Fibroblast of lung (primary cell): ENCODE measurements at regions not wholly inside any gene's neighbourhood (a gene's known extent, or its start where the extent isn't known, plus 50 kb on each side); places are given as distances from the start of the nearest gene placed in this dataset.

Experiments
- DNase-seq, 2 donors: peaks; one replicate each; pipeline versions ENCODE4 v3.0.0 to v3.0.0-alpha.2; 2010; ENCODE audit warnings: low read depth in 2 of 2
- H2AFZ ChIP-seq: 2 replicates; pipeline ENCODE4 v1.5.1; 2012; ENCODE audit warnings: low read length, control low read depth, inconsistent platforms
- H3K27ac ChIP-seq: 2 replicates; pipeline ENCODE4 v1.5.1; 2011; ENCODE audit warnings: low read length, control low read depth; ENCODE audit not compliant: insufficient read depth
- H3K27me3 ChIP-seq: 2 replicates; pipeline ENCODE4 v1.5.1; 2011; ENCODE audit warnings: mild to moderate bottlenecking, low read length; ENCODE audit not compliant: control insufficient read depth, insufficient read depth
- H3K36me3 ChIP-seq: 2 replicates; pipeline ENCODE4 v1.5.1; 2011; ENCODE audit warnings: low read length; ENCODE audit not compliant: control insufficient read depth, insufficient read depth
- H3K4me1 ChIP-seq: 2 replicates; pipeline ENCODE4 v1.5.1; 2011; ENCODE audit warnings: low read length; ENCODE audit not compliant: control insufficient read depth, insufficient read depth; ENCODE audit errors: extremely low read depth
- H3K4me2 ChIP-seq: 2 replicates; pipeline ENCODE4 v1.5.1; 2011; ENCODE audit warnings: low read length, control low read depth; ENCODE audit not compliant: insufficient read depth; ENCODE audit errors: extremely low read depth
- H3K4me3 ChIP-seq, 4 experiments: fragments of 200-600 bp in 1 of 4; sonication (generic) in 1 of 4; replicated peaks in 1 of 4; 2 replicates each; pipeline ENCODE4 v1.5.1; 2011 to 2016; ENCODE audit warnings: low read length in 4 of 4, low read depth in 3 of 4, mild to moderate bottlenecking in 3 of 4, control low read depth in 2 of 4, inconsistent platforms in 1 of 4, mixed read lengths in 1 of 4; ENCODE audit not compliant: insufficient read depth in 1 of 4; ENCODE audit errors: control extremely low read depth in 1 of 4
- H3K79me2 ChIP-seq: 2 replicates; pipeline ENCODE4 v1.5.1; 2012; ENCODE audit warnings: mild to moderate bottlenecking, low read length, inconsistent platforms; ENCODE audit not compliant: control insufficient read depth, insufficient read depth
- H3K9ac ChIP-seq: 2 replicates; pipeline ENCODE4 v1.5.1; 2011; ENCODE audit warnings: mild to moderate bottlenecking, low read length, control low read depth; ENCODE audit not compliant: insufficient read depth
- H3K9me3 ChIP-seq: 2 replicates; pipeline ENCODE4 v1.5.1; 2012; ENCODE audit warnings: low read depth, low read length; ENCODE audit not compliant: control insufficient read depth, insufficient read depth
- H4K20me1 ChIP-seq: 2 replicates; pipeline ENCODE4 v1.5.1; 2011; ENCODE audit warnings: low read length; ENCODE audit not compliant: control insufficient read depth, insufficient read depth; ENCODE audit errors: extremely low read depth
- CTCF ChIP-seq, 2 donors: IDR thresholded peaks in 1 of 2; conservative IDR thresholded peaks in 1 of 2; 1 replicate in 1 of 2; 2 replicates in 1 of 2; pipeline ENCODE4 v1.5.1; 2011 to 2012; ENCODE audit warnings: low read length in 2 of 2, control low read depth in 1 of 2, inconsistent platforms in 1 of 2, low read depth in 1 of 2, mild to moderate bottlenecking in 1 of 2
- EZH2 ChIP-seq: IDR thresholded peaks from 2 replicates; pipeline ENCODE4 v1.5.1; 2012; ENCODE audit warnings: low read length, control low read depth, mild to moderate bottlenecking; ENCODE audit errors: missing control alignments

DNA sequence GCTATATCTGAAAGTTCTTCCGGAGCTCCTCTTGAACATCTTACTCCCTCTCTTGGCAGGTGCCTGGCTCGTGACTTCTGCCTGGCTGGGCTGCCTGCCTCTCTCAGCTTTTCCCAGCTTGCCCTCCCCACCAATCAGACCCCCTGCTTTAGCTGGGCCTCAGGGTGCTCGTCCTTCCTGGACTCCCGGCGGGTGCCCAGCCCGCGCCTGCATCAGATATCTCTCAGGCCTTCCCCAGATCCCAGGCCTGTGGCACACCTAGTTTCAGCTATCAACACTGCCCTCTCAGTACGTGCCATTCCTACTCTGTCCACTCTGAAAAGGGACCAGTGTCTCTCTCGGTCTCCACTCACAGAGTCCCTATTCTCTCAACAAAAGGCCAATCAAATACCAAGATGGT, 96.5 kb upstream of the CLDN14 start:
- Histone ChIP-seq H3K9ac (no peak overlapping the region), H3K4me1 (no peaks in the 10 kb centered on the region), H3K4me2 (no peak overlapping the region), H2AFZ (no peak overlapping the region), H3K27me3 (peaks cover 3% of the 10 kb centered on the region), H3K79me2 (no peaks in the 10 kb centered on the region), H4K20me1 (no peaks in the 10 kb centered on the region), H3K9me3 (no peaks in the 10 kb centered on the region), H3K4me3 (no peak overlapping the region), H3K36me3 (no peaks in the 10 kb centered on the region), H3K27ac (no peak overlapping the region)
- TF ChIP-seq EZH2 (no peak), CTCF (conservative IDR thresholded peaks at IDR 0.05 in 1 of 2, IDR thresholded peaks at IDR 0.05 in 1 of 2; ENCODE audit: low read depth in 1 of 2, low read length in 2 of 2) (no peak)
- DNase-seq = no peak

- Histone ChIP-seq H3K79me2 (no peaks in the 10 kb centered on the region), H3K9ac (no peak overlapping the region), H3K27me3 (peaks cover 3% of the 10 kb centered on the region), H3K4me1 (no peaks in the 10 kb centered on the region), H3K4me3 (no peak overlapping the region), H3K9me3 (no peaks in the 10 kb centered on the region), H3K36me3 (no peaks in the 10 kb centered on the region), H3K4me2 (no peak overlapping the region), H2AFZ (no peak overlapping the region), H4K20me1 (no peaks in the 10 kb centered on the region), H3K27ac (no peak overlapping the region)
- no peak for DNase-seq
- TF ChIP-seq CTCF (conservative IDR thresholded peaks at IDR 0.05 in 1 of 2, IDR thresholded peaks at IDR 0.05 in 1 of 2; ENCODE audit: low read depth in 1 of 2, low read length in 2 of 2) (no peak), EZH2 (no peak)
Measured at GRCh38 chr21:36579898-36580297, 100.0 kb upstream of the CLDN14 start.

GRCh38 chr21:36582271-36582670, 102.3 kb upstream of the CLDN14 start:
- no peak overlapping the region for H2AFZ ChIP-seq
- peaks cover 3% of the 10 kb centered on the region for H3K27me3 ChIP-seq
- no peaks in the 10 kb centered on the region for H3K4me1 ChIP-seq
- no peak for TF ChIP-seq EZH2
- TF ChIP-seq CTCF (conservative IDR thresholded peaks at IDR 0.05 in 1 of 2, IDR thresholded peaks at IDR 0.05 in 1 of 2; ENCODE audit: low read depth in 1 of 2, low read length in 2 of 2) = no peak
- H4K20me1 ChIP-seq = no peaks in the 10 kb centered on the region
- no peak overlapping the region for H3K4me2 ChIP-seq
- H3K79me2 ChIP-seq = no peaks in the 10 kb centered on the region
- H3K9me3 ChIP-seq = no peaks in the 10 kb centered on the region
- no peak overlapping the region for H3K27ac ChIP-seq
- no peak for DNase-seq
- no peak overlapping the region for H3K9ac ChIP-seq
- no peaks in the 10 kb centered on the region for H3K36me3 ChIP-seq
- H3K4me3 ChIP-seq = no peak overlapping the region
